Tibial artery (tissue), 4 donors: ENCODE measurements at regions not wholly inside any gene's neighbourhood (a gene's known extent, or its start where the extent isn't known, plus 50 kb on each side); places are given as distances from the start of the nearest gene placed in this dataset.

ENCODE experiments used
- DNase-seq, 2 donors: peaks; one replicate each; pipeline ENCODE4 v3.0.0-alpha.2; 2019
- H3K27ac ChIP-seq, 2 donors: fragments of 200-600 bp; sonication (generic) in 1 of 2; 1 replicate in 1 of 2; 2 replicates in 1 of 2; pipeline ENCODE4 v1.5.1; 2018 to 2019; ENCODE audit warnings: mild to moderate bottlenecking in 1 of 2
- H3K27me3 ChIP-seq, 2 donors: fragments of 200-600 bp; sonication (generic) in 1 of 2; one replicate each; pipeline versions ENCODE4 v1.5.1 to v1.6.0; 2016 to 2019
- H3K36me3 ChIP-seq, 3 donors: fragments of 200-600 bp; sonication (generic) in 2 of 3; one replicate each; pipeline ENCODE4 v1.5.1; 2016 to 2019; ENCODE audit warnings: mild to moderate bottlenecking in 2 of 3
- H3K4me1 ChIP-seq, 4 donors: fragments of 200-600 bp; sonication (generic) in 2 of 4; 1 replicate in 3 of 4; 2 replicates in 1 of 4; pipeline ENCODE4 v1.5.1; 2016 to 2019
- H3K4me3 ChIP-seq, 2 donors: fragments of 200-600 bp; sonication (generic) in 1 of 2; 1 replicate in 1 of 2; 2 replicates in 1 of 2; pipeline ENCODE4 v1.5.1; 2018 to 2019; ENCODE audit warnings: mild to moderate bottlenecking in 2 of 2
- H3K9me3 ChIP-seq, 3 donors: fragments of 200-600 bp; sonication (generic) in 1 of 3; one replicate each; pipeline ENCODE4 v1.5.1; 2016 to 2019
- CTCF ChIP-seq, 2 experiments: fragments of 200-600 bp in 1 of 2; fragments of 450-650 bp in 1 of 2; IDR thresholded peaks; one replicate each; pipeline ENCODE4 v1.5.1; 2017 to 2019; ENCODE audit warnings: antibody characterized with exemption in 2 of 2, mild to moderate bottlenecking in 1 of 2, moderate library complexity in 1 of 2
- intact Hi-C: fragments of 100-400 bp; cut with DNase I; formaldehyde crosslinking; loops from one replicate; pipeline ENCODE4 v1.15.0; 2023; ENCODE audit warnings: low total_unique reads

GRCh38 chr4:41327770-41328169 is 71.0 kb downstream of the UCHL1 start:
- Histone ChIP-seq H3K36me3 (no peaks in the 10 kb centered on the region), H3K4me3 (no peak overlapping the region), H3K27ac (no peak overlapping the region), H3K4me1 (peaks cover 0 to 3% (median 0%) of the 10 kb centered on the region in 4 donors), H3K9me3 (no peaks in the 10 kb centered on the region), H3K27me3 (no peaks in the 10 kb centered on the region)
- TF ChIP-seq CTCF (IDR thresholded peaks at IDR 0.05), result no peak
- intact Hi-C loops, result no loop called here
- DNase-seq, result no peak

GRCh38 chr4:41329361-41329760 is 72.6 kb downstream of the UCHL1 start:
- no peak overlapping the region for H3K4me3 ChIP-seq
- H3K36me3 ChIP-seq, result no peaks in the 10 kb centered on the region
- peaks cover 0 to 3% (median 0%) of the 10 kb centered on the region in 4 donors for H3K4me1 ChIP-seq
- no peak overlapping the region for H3K27ac ChIP-seq
- no peaks in the 10 kb centered on the region for H3K9me3 ChIP-seq
- intact Hi-C loops, result no loop called here
- no peak for TF ChIP-seq CTCF (IDR thresholded peaks at IDR 0.05)
- no peaks in the 10 kb centered on the region for H3K27me3 ChIP-seq
- no peak for DNase-seq

GRCh38 chr4:41331224-41331623 is 74.5 kb downstream of the UCHL1 start:
- Histone ChIP-seq H3K27me3 (no peaks in the 10 kb centered on the region), H3K27ac (no peak overlapping the region), H3K9me3 (no peaks in the 10 kb centered on the region), H3K36me3 (no peaks in the 10 kb centered on the region), H3K4me1 (peaks cover 0 to 3% (median 0%) of the 10 kb centered on the region in 4 donors), H3K4me3 (no peak overlapping the region)
- intact Hi-C loops, result no loop called here
- TF ChIP-seq CTCF (IDR thresholded peaks at IDR 0.05), result no peak
- no peak for DNase-seq

GRCh38 chr4:41332510-41333054 is 75.9 kb downstream of the UCHL1 start:
- Histone ChIP-seq H3K27me3 (no peaks in the 10 kb centered on the region), H3K27ac (no peak overlapping the region), H3K36me3 (no peaks in the 10 kb centered on the region), H3K4me1 (peaks cover 0 to 3% (median 0%) of the 10 kb centered on the region in 4 donors), H3K9me3 (no peaks in the 10 kb centered on the region), H3K4me3 (no peak overlapping the region)
- DNase-seq, result no peak
- intact Hi-C loops, result no loop called here
- no peak for TF ChIP-seq CTCF (IDR thresholded peaks at IDR 0.05)

GRCh38 chr4:41334182-41334581 is 77.5 kb downstream of the UCHL1 start:
- DNase-seq, result no peak
- Histone ChIP-seq H3K4me1 (peaks cover 0 to 3% (median 0%) of the 10 kb centered on the region in 4 donors), H3K27me3 (no peaks in the 10 kb centered on the region), H3K36me3 (no peaks in the 10 kb centered on the region), H3K27ac (no peak overlapping the region), H3K4me3 (no peak overlapping the region), H3K9me3 (no peaks in the 10 kb centered on the region)
- intact Hi-C loops, result no loop called here
- TF ChIP-seq CTCF (IDR thresholded peaks at IDR 0.05), result no peak
